22Rv1 (cell line): ENCODE measurements at regions not wholly inside any gene's neighbourhood (a gene's known extent, or its start where the extent isn't known, plus 50 kb on each side); places are given as distances from the start of the nearest gene placed in this dataset.

Source experiments
- CTCF ChIP-seq: fragments of 450-650 bp; IDR thresholded peaks from 2 replicates; pipeline ENCODE4 v1.5.1; 2017; ENCODE audit warnings: mild to moderate bottlenecking
- ZFX ChIP-seq: fragments of 450-650 bp; IDR thresholded peaks from 2 replicates; pipeline ENCODE4 v1.6.1; 2017; ENCODE audit warnings: antibody characterized with exemption, borderline replicate concordance

- no peak for TF ChIP-seq CTCF
- TF ChIP-seq ZFX = no peak
Measured at GRCh38 chr11:15714641-15715399, 600.1 kb downstream of the INSC start.
